Uterus (tissue), 3 donors: ENCODE measurements at regions not wholly inside any gene's neighbourhood (a gene's known extent, or its start where the extent isn't known, plus 50 kb on each side); places are given as distances from the start of the nearest gene placed in this dataset.

Source experiments
- DNase-seq, 2 donors: peaks; one replicate each; pipeline ENCODE4 v3.0.0-alpha.2; 2019 to 2020
- H3K27ac ChIP-seq, 2 donors: fragments of 200-600 bp; sonication (generic); 1 replicate in 1 of 2; 2 replicates in 1 of 2; pipeline ENCODE4 v1.5.1; 2016 to 2018
- H3K27me3 ChIP-seq, 2 donors: fragments of 200-600 bp; sonication (generic); one replicate each; pipeline ENCODE4 v1.5.1; 2018 to 2019; ENCODE audit warnings: control low read depth in 1 of 2
- H3K36me3 ChIP-seq, 2 donors: fragments of 200-600 bp; sonication (generic); one replicate each; pipeline ENCODE4 v1.5.1; 2019; ENCODE audit warnings: control low read depth in 1 of 2
- H3K4me1 ChIP-seq, 2 donors: fragments of 200-600 bp; sonication (generic); one replicate each; pipeline ENCODE4 v1.5.1; 2018 to 2019; ENCODE audit warnings: control low read depth in 1 of 2
- H3K4me3 ChIP-seq, 2 donors: fragments of 200-600 bp; sonication (generic); 1 replicate in 1 of 2; 2 replicates in 1 of 2; pipeline ENCODE4 v1.5.1; 2018 to 2019; ENCODE audit warnings: mild to moderate bottlenecking in 1 of 2
- H3K9me3 ChIP-seq, 2 donors: fragments of 200-600 bp; sonication (generic); one replicate each; pipeline ENCODE4 v1.5.1; 2019; ENCODE audit warnings: control low read depth in 1 of 2
- POLR2A ChIP-seq, 2 donors: fragments of 450-650 bp; IDR thresholded peaks; one replicate each; pipeline ENCODE4 v1.6.1; 2016; ENCODE audit warnings: antibody characterized with exemption in 2 of 2, mild to moderate bottlenecking in 1 of 2, moderate library complexity in 1 of 2
- intact Hi-C: fragments of 100-400 bp; cut with DNase I; formaldehyde crosslinking; loops from one replicate; pipeline ENCODE4 v1.15.1; 2023; ENCODE audit warnings: low total_unique reads
- TF ChIP-seq, protein P1 (sequence below), 4 experiments: fragments of 200-600 bp in 2 of 4; fragments of 450-650 bp in 2 of 4; sonication (generic) in 2 of 4; IDR thresholded peaks; one replicate each; pipeline ENCODE4 v1.5.1; 2016 to 2019; ENCODE audit warnings: antibody characterized with exemption in 4 of 4, mild to moderate bottlenecking in 2 of 4, moderate library complexity in 1 of 4
- donor health status: DM: yes; HTN: yes; CAD: no.

- no peak for TF ChIP-seq POLR2A (IDR thresholded peaks at IDR 0.05)
- TF ChIP-seq, protein P1, sequence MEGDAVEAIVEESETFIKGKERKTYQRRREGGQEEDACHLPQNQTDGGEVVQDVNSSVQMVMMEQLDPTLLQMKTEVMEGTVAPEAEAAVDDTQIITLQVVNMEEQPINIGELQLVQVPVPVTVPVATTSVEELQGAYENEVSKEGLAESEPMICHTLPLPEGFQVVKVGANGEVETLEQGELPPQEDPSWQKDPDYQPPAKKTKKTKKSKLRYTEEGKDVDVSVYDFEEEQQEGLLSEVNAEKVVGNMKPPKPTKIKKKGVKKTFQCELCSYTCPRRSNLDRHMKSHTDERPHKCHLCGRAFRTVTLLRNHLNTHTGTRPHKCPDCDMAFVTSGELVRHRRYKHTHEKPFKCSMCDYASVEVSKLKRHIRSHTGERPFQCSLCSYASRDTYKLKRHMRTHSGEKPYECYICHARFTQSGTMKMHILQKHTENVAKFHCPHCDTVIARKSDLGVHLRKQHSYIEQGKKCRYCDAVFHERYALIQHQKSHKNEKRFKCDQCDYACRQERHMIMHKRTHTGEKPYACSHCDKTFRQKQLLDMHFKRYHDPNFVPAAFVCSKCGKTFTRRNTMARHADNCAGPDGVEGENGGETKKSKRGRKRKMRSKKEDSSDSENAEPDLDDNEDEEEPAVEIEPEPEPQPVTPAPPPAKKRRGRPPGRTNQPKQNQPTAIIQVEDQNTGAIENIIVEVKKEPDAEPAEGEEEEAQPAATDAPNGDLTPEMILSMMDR (IDR thresholded peaks at IDR 0.05), result no peak
- intact Hi-C loops, result no loop called here
- Histone ChIP-seq H3K36me3 (no peaks in the 10 kb centered on the region), H3K9me3 (no peaks in the 10 kb centered on the region), H3K27me3 (no peaks in the 10 kb centered on the region), H3K4me3 (no peak overlapping the region), H3K4me1 (no peaks in the 10 kb centered on the region), H3K27ac (no peak overlapping the region)
- DNase-seq, result no peak
Observed at GRCh38 chr6:104506429-104506828, 353.3 kb downstream of the HACE1 start.

DNA sequence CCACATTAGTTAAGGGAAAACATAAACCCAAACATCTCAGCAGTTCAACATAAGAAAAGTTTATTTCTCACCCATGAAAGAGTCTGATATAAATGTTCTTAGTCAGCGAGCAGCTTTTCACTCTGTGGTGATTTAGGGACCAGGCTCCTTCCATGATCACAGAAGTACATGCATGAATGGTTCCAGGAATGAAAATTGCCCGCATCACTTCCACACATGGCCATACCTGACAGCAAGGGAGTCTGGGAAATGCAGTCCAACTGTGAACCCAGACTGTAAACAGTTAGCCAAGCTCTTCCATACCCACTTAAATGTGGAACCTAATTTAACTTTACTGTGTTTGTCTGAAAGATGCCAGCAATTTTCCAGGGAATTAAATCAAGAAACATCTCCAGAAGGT, 353.9 kb downstream of the HACE1 start:
- no peaks in the 10 kb centered on the region for H3K9me3 ChIP-seq
- H3K27me3 ChIP-seq, result no peaks in the 10 kb centered on the region
- no peak for TF ChIP-seq POLR2A (IDR thresholded peaks at IDR 0.05)
- TF ChIP-seq, protein P1 (IDR thresholded peaks at IDR 0.05), result no peak
- H3K4me3 ChIP-seq, result no peak overlapping the region
- no peak for DNase-seq
- H3K27ac ChIP-seq, result no peak overlapping the region
- no peaks in the 10 kb centered on the region for H3K36me3 ChIP-seq
- intact Hi-C loops, result no loop called here
- no peaks in the 10 kb centered on the region for H3K4me1 ChIP-seq

GRCh38 chr6:104500265-104500664, 359.5 kb downstream of the HACE1 start:
- intact Hi-C loops, result no loop called here
- H3K27me3 ChIP-seq, result no peaks in the 10 kb centered on the region
- H3K27ac ChIP-seq, result no peak overlapping the region
- H3K4me1 ChIP-seq, result no peaks in the 10 kb centered on the region
- H3K9me3 ChIP-seq, result no peaks in the 10 kb centered on the region
- H3K36me3 ChIP-seq, result no peaks in the 10 kb centered on the region
- DNase-seq, result no peak
- TF ChIP-seq POLR2A (IDR thresholded peaks at IDR 0.05), result no peak
- TF ChIP-seq, protein P1 (IDR thresholded peaks at IDR 0.05), result no peak
- H3K4me3 ChIP-seq, result no peak overlapping the region

GRCh38 chr6:104486035-104486434, 373.7 kb downstream of the HACE1 start:
- no peak for TF ChIP-seq POLR2A (IDR thresholded peaks at IDR 0.05)
- TF ChIP-seq, protein P1 (IDR thresholded peaks at IDR 0.05), result no peak
- Histone ChIP-seq H3K27ac (no peak overlapping the region), H3K27me3 (no peaks in the 10 kb centered on the region), H3K36me3 (no peaks in the 10 kb centered on the region), H3K4me1 (no peaks in the 10 kb centered on the region), H3K4me3 (no peak overlapping the region), H3K9me3 (no peaks in the 10 kb centered on the region)
- no peak for DNase-seq
- intact Hi-C loops, result no loop called here

DNA sequence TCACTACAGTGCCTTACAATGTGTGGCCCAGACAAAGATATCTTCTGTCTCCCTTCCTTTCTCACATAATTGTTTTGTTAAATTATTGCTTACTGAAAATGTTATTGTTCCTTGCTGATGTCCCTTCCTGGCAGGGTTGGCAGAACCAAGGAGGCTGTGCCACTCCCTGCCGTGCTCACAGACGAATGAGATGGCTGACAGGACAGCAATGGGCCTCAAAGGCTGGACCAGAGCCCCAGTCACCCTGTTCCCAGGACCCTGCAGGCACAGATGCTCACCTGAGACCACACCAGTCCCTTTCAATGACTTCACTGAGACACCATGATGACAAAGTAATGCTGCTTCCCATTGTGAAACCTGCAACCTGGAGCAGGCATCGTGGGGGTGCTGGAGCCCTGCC, 375.1 kb downstream of the HACE1 start:
- Histone ChIP-seq H3K27me3 (no peaks in the 10 kb centered on the region), H3K4me3 (no peak overlapping the region), H3K9me3 (no peaks in the 10 kb centered on the region), H3K27ac (no peak overlapping the region), H3K4me1 (no peaks in the 10 kb centered on the region), H3K36me3 (no peaks in the 10 kb centered on the region)
- DNase-seq, result no peak
- intact Hi-C loops, result no loop called here
- no peak for TF ChIP-seq POLR2A (IDR thresholded peaks at IDR 0.05)
- TF ChIP-seq, protein P1 (IDR thresholded peaks at IDR 0.05), result no peak
